Panc1 (cell line): ENCODE measurements at regions not wholly inside any gene's neighbourhood (a gene's known extent, or its start where the extent isn't known, plus 50 kb on each side); places are given as distances from the start of the nearest gene placed in this dataset.

Experiments used
- POLR2AphosphoS5 ChIP-seq: IDR thresholded peaks from 2 replicates; pipeline ENCODE4 v1.6.1; 2012; ENCODE audit warnings: mild to moderate bottlenecking, low read depth, low read length, moderate library complexity
- SIN3A ChIP-seq: IDR thresholded peaks from 2 replicates; pipeline ENCODE4 v1.6.1; 2012; ENCODE audit warnings: low read depth, mild to moderate bottlenecking, low read length, moderate library complexity, borderline replicate concordance; ENCODE audit not compliant: insufficient read depth
- TCF7L2 ChIP-seq: IDR thresholded peaks from 2 replicates; pipeline ENCODE4 v1.6.1; 2011; ENCODE audit warnings: mild to moderate bottlenecking, low read depth, low read length, inconsistent platforms
- TF ChIP-seq, protein P1 (sequence below): fragments of 450-650 bp; IDR thresholded peaks from 2 replicates; pipeline ENCODE4 v1.5.1; 2017; ENCODE audit warnings: mild to moderate bottlenecking
- TF ChIP-seq, protein P2 (sequence below), 2 experiments: IDR thresholded peaks; 2 replicates each; pipeline ENCODE4 v1.6.1; 2011 to 2012; ENCODE audit warnings: low read depth in 2 of 2, control low read depth in 1 of 2, low read length in 1 of 2, mild to moderate bottlenecking in 1 of 2, moderate library complexity in 1 of 2; ENCODE audit not compliant: insufficient read depth in 1 of 2

DNA sequence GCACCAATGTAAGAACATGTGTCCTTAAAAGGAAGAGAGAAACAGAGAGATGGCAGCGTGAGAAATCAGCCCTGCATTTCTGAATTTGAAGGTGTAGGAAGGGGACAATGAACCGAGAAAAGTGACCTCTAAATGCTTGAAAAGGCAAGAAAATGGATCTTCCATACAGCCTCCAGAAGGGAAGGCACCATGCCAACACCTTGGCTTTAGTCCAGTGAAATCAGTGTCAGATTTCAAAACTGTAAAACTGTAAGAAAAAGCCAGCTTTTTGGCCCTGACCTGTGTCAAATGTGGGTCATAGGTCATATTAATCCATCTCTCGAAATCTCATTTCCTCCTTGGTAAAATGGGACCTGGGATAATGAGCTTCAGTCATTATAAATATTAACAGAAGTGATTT is 762.3 kb downstream of the DCDC2C start:
- TF ChIP-seq, protein P1, sequence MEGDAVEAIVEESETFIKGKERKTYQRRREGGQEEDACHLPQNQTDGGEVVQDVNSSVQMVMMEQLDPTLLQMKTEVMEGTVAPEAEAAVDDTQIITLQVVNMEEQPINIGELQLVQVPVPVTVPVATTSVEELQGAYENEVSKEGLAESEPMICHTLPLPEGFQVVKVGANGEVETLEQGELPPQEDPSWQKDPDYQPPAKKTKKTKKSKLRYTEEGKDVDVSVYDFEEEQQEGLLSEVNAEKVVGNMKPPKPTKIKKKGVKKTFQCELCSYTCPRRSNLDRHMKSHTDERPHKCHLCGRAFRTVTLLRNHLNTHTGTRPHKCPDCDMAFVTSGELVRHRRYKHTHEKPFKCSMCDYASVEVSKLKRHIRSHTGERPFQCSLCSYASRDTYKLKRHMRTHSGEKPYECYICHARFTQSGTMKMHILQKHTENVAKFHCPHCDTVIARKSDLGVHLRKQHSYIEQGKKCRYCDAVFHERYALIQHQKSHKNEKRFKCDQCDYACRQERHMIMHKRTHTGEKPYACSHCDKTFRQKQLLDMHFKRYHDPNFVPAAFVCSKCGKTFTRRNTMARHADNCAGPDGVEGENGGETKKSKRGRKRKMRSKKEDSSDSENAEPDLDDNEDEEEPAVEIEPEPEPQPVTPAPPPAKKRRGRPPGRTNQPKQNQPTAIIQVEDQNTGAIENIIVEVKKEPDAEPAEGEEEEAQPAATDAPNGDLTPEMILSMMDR = no peak
- TF ChIP-seq POLR2AphosphoS5 (no peak), SIN3A (no peak), TCF7L2 (no peak)
- TF ChIP-seq, protein P2, sequence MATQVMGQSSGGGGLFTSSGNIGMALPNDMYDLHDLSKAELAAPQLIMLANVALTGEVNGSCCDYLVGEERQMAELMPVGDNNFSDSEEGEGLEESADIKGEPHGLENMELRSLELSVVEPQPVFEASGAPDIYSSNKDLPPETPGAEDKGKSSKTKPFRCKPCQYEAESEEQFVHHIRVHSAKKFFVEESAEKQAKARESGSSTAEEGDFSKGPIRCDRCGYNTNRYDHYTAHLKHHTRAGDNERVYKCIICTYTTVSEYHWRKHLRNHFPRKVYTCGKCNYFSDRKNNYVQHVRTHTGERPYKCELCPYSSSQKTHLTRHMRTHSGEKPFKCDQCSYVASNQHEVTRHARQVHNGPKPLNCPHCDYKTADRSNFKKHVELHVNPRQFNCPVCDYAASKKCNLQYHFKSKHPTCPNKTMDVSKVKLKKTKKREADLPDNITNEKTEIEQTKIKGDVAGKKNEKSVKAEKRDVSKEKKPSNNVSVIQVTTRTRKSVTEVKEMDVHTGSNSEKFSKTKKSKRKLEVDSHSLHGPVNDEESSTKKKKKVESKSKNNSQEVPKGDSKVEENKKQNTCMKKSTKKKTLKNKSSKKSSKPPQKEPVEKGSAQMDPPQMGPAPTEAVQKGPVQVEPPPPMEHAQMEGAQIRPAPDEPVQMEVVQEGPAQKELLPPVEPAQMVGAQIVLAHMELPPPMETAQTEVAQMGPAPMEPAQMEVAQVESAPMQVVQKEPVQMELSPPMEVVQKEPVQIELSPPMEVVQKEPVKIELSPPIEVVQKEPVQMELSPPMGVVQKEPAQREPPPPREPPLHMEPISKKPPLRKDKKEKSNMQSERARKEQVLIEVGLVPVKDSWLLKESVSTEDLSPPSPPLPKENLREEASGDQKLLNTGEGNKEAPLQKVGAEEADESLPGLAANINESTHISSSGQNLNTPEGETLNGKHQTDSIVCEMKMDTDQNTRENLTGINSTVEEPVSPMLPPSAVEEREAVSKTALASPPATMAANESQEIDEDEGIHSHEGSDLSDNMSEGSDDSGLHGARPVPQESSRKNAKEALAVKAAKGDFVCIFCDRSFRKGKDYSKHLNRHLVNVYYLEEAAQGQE (IDR thresholded peaks at IDR 0.05; ENCODE audit: insufficient read depth in 1 of 2, low read depth in 2 of 2, low read length in 1 of 2) = no peak
